ENCODE measurements at regions not wholly inside any gene's neighbourhood (a gene's known extent, or its start where the extent isn't known, plus 50 kb on each side); places are given as distances from the start of the nearest gene placed in this dataset.

GRCh38 chr1:22363403-22364325 lies 88.0 kb upstream of the ZBTB40 start:
- DNase-seq: no peak

GRCh38 chr1:22364326-22364650 lies 87.4 kb upstream of the ZBTB40 start:
- DNase-seq: no peak

GRCh38 chr1:22364764-22365163 lies 86.9 kb upstream of the ZBTB40 start:
- no peak for DNase-seq

GRCh38 chr1:22365331-22366295 lies 86.0 kb upstream of the ZBTB40 start:
- no peak for DNase-seq

- no peak for DNase-seq
Observed at GRCh38 chr1:22366346-22366745, 85.3 kb upstream of the ZBTB40 start.

DNA sequence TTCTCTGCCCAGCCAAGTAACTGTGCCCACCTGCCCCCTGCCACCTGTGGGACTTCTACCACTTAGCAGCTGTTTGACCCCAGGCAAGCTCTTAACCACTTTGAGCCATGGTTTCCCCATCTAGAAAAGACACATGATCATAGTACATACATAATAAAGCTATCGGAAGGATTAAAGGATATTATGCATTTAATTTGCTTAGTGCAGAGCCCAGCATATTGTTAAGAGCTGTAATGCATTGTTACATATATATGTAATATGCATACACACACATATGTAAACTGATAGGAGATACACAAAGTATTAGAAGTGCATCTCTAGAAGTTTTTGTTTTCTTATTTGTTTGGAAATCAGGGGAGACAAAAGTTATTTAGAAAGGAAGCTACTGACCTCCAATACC lies 83.5 kb upstream of the ZBTB40 start:
- DNase-seq: no peak

DNA sequence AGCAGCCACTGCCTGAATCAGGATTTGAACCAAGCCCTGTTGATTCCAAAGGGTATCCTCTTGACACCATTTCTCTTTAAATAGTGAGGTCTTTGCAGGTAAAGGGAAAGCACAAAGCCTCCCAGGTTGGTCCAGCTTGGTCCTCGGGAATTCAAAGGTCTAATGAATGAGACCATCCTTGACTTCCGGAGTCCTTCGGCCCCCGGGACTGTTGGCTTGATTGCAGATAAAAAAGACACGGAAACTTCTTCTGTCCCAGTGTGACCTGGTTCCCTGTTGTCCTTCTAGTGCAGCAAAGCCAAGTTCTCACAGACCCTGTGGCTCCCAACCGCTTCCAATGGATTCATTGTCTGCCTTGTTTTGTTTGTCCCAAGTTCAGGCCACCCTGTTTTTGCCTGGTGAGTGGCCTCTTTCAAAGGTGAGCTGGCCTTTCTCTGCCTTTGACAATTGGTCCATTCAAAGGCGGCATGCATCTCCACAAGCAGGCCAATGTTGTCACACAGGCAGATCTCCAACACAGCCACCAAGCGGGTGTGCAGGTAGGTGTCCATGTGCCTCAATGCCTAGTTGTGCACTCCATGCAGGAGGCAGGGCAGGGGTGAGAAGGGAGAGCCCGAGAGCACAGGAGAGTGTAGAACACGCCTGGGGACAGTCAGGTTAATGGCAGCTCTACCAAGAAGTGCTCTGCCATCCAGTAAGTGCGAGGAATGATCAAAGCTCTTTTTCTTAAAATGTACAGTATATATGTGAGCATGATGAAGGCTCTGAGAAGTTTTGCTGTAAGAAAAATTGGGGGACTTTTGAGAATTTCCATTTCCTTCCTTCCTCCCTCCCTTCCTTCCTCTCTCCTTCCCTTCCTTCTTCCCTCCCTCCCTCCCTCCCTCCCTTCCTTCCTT lies 82.1 kb upstream of the ZBTB40 start:
- no peak for DNase-seq

GRCh38 chr1:22370190-22370498 lies 81.5 kb upstream of the ZBTB40 start:
- DNase-seq: no peak

- DNase-seq: no peak
Observed at GRCh38 chr1:22371408-22371807, 80.2 kb upstream of the ZBTB40 start.

GRCh38 chr1:22373252-22373651 lies 78.4 kb upstream of the ZBTB40 start:
- no peak for DNase-seq

DNA sequence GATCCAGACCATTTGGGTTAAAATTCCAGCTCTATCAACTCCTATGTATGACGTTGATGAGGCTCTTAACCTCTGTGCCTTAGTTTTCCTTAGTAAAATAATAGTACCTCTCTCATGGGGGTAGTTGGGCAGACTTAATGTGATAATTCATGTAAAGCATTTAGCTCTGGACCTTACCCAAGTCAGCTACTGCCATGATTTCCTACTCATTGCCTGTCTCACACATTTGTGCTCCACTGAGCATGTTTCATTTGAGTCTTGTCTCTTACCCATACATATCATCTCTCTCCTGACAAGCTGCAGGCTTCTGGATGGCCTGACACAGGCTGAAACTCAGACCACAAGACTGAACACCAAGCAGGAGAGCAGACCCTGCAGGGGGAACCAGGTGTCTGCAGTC lies 77.7 kb upstream of the ZBTB40 start:
- DNase-seq: no peak

- no peak for DNase-seq
Observed at GRCh38 chr1:22375601-22376000, 76.0 kb upstream of the ZBTB40 start.

DNA sequence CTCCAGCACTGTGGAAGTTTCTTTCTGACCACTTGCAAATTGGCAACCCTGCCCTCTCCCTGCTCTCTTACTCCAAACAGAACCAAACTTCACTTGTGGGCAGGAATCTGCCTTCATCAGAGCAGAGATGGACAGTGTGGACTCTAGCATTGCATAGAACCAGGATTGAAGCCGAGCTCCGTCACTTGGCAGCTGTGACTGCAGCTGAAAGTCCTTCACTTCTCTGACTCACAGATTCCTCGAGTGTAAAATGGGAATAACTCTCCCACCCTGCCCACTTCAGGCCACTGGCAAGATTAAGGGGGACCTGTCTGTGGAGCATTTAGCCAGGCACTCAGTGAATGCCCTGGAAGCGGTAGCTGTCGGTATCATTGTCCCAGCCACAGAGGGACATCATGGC lies 75.7 kb upstream of the ZBTB40 start:
- no peak for DNase-seq

DNA sequence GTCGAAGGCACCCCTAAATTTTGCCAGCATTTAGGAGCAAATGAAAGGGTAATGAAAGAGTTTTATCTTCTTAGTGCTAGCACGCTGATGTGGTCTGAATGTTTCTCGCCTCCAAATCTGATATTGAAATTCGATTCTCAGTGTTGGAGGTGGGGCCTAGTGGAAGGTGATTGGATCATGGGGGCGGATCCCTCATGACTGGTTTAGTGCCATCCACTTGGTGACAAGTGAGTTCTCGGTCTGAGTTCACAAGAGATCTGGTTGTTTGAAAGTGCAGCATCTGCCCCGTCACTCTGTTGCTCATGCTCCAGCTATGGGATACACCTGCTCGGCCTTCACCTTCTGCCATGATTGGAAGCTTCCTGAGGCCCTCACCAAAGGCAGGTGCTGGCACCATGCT lies 75.1 kb upstream of the ZBTB40 start:
- no peak for DNase-seq

DNA sequence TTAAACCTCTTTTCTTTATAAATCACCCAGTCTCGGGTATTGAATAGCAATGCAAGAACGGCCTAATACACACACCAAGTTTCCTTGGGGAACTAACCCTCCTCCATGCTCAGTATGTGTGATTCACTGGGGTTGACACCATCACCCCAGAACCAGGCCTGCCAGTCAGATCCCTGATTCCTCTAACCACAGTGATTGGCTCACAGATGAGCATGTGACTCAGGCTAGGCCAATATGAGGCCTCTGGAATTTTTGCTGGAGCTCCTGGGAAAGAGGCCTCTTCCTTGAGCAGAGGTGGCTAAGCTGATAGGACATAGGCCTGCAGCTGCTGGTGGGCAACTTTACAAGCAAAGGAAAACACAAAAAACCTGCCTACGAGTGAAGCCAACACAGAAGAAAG lies 74.7 kb upstream of the ZBTB40 start:
- DNase-seq: no peak

DNA sequence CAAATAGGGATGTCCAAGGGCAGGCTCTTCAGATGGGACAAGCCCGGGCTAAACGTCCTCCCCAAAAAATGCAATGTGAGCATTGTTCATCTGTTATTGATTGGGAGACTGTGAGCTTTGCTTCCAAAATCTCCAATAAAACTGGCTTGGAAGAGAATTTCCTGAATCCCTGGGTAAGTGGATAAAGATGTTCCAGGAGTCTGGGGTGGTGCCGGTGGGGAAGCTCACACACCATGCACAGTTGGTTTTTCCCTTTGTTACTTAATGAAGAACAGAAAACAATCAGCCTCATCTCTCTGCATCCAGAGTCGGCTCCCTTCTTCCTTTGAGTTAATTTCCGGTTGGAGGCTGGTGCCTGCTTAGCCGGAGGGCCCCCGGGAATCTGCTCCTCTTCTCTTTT lies 72.1 kb upstream of the ZBTB40 start:
- no peak for DNase-seq

DNA sequence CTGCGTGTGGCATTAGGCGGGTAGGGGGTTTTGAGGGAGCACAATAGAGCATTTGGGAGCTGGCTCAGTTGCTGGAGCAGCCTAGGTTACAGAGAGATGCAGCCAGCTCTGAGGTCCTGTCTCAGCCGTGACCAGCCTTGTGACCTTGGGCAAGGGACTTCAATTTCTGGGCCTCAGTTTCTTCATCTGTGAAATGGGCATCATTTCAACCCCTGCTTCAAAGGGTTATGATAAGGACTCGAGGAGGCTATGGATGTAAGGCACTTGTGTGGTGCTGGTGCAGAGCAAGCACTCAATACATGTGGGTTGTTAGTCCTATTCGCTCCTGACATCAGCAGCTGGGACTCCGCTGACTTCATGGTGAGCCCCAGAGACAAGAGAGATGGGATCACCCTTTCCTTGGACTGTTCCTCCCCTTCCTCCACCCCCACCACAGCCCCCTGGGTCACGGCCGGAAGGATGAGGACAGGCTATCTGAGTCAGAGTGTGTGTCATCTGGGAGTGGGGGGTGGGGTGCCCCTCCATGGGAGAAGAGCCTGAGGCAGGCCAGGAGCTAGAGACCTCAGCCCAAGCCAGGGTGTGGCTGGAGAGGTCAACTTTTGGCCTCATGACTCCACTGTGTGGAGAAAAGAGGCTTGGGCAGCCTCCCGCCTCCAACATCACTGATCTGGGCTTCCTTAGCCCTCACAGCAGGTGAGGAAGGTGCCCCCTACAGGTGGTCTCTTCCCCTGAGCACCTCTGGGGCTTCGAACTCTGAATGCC lies 71.4 kb upstream of the ZBTB40 start:
- no peak for DNase-seq

DNA sequence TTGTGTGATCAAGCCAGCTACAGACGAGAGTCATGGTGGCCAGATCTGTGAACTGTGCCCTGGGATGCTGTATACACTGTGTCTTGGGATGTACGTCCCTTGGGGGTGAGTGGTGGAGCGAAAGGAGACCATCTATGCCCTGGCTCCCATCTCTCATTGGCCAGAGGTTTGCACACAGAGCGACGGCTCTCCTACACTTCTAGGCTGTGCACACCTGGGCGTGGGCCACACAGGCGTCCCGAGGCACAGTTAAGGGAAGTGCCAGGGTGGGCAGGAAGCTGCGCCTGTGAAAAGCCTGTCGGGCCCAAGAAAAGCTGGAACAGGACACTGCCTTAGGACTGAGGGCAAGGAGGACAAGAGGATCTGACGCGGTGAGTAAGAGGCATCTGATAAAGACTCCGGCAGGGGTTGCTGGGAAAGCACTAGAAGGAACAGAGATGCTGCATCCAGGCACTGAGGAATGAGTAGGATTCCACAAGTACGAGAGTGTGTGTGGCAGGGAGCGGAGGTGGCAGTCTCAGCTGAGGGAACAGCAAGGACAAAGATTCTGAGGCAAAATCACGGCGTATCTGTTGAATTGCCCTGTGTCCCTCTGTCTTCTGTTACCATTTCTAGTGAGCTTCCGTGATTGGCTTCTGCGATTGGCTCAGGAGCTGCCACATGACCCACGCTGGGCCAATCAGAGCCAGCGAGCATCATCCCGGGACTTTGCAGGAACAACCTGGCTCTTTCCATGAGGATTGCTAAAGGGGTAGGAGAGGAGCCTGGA lies 67.9 kb upstream of the ZBTB40 start:
- DNase-seq: no peak

DNA sequence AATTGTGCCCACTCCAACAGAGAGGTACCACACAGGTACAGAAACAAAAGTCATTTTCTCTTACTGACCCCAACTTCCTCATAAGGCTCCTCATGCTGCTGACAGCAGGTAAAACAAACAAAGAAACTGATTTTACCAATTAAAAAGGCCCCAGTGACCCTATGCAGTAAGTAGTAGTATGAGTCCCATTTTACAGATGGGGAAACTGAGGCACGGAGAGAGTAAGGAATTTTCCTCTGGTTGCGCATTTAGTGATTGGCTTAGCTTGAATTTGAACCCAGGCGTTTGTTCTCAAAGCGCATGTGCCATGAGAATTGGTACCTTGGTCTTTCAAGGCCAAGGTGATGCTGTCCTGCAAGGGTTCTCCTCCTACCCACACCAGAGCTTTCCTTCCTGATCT lies 66.1 kb upstream of the ZBTB40 start:
- DNase-seq: no peak

GRCh38 chr1:22386774-22387173 lies 64.9 kb upstream of the ZBTB40 start:
- no peak for DNase-seq

DNA sequence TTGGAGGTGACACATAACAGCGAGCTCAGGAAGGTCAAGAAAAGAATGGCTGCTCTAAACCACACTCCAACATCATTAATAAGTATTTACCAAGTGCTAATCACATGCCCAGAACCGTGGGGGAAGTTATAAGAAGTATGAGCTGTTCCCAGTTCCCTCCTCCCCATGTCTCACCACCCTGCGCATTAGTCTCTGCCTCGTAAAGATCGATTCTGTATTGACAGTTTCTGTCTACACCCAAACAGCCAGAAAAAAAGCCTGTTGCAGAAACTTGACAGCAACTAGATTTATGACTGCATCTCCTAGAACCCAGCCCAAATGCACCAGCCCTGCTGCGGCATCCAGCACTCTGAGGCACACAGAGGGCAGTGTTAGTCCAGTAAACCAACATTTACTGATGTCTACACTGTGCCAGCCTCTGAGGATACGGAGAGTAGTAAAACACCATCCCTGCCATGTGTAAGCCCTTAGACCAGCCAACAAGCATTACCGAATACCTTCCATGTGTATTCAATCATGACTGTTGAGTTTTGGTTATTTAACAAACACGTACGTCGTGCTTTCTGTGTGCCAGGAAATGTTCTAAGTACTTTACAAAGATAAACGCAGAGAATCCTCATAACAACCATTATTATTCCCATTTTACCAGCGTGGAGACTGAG lies 63.6 kb upstream of the ZBTB40 start:
- DNase-seq: no peak

Measured in T1000 (cell line).